LNCaP clone FGC (cell line): ENCODE measurements at regions not wholly inside any gene's neighbourhood (a gene's known extent, or its start where the extent isn't known, plus 50 kb on each side); places are given as distances from the start of the nearest gene placed in this dataset.

Source experiments
- DNase-seq: peaks from one replicate; pipeline ENCODE4 v3.0.0-alpha.2; 2011; ENCODE audit warnings: low read depth
- H3K4me3 ChIP-seq: 2 replicates; pipeline ENCODE4 v1.5.1; 2011; ENCODE audit warnings: mild to moderate bottlenecking, low read depth, low read length, control low read depth
- CTCF ChIP-seq: IDR thresholded peaks from 2 replicates; pipeline ENCODE4 v1.5.1; 2012; ENCODE audit warnings: mild to moderate bottlenecking; ENCODE audit not compliant: control insufficient read depth, insufficient read depth; ENCODE audit errors: extremely low read depth

GRCh38 chr5:88545338-88545737 is 276.7 kb upstream of the TMEM161B start:
- no peak overlapping the region for H3K4me3 ChIP-seq
- no peak for TF ChIP-seq CTCF
- no peak for DNase-seq

GRCh38 chr5:88544671-88545070 is 276.0 kb upstream of the TMEM161B start:
- TF ChIP-seq CTCF = no peak
- DNase-seq = no peak
- no peak overlapping the region for H3K4me3 ChIP-seq

- TF ChIP-seq CTCF = no peak
- no peak overlapping the region for H3K4me3 ChIP-seq
- no peak for DNase-seq
Measured at GRCh38 chr5:88544136-88544645, 275.5 kb upstream of the TMEM161B start.

GRCh38 chr5:88542786-88543185 is 274.1 kb upstream of the TMEM161B start:
- no peak for DNase-seq
- TF ChIP-seq CTCF = no peak
- no peak overlapping the region for H3K4me3 ChIP-seq

- H3K4me3 ChIP-seq = no peak overlapping the region
- DNase-seq = no peak
- TF ChIP-seq CTCF = no peak
Measured at GRCh38 chr5:88540471-88541115, 271.9 kb upstream of the TMEM161B start.

GRCh38 chr5:88539693-88540365 is 271.2 kb upstream of the TMEM161B start:
- no peak for DNase-seq
- no peak for TF ChIP-seq CTCF
- H3K4me3 ChIP-seq = no peak overlapping the region
